HCT116 (cell line): ENCODE measurements at regions not wholly inside any gene's neighbourhood (a gene's known extent, or its start where the extent isn't known, plus 50 kb on each side); places are given as distances from the start of the nearest gene placed in this dataset.

Source experiments
- ATAC-seq: fragments of 200-7000 bp; cut with Tn5 transposase; 2 replicates; pipeline ENCODE4 v1.9.1; 2020; ENCODE audit warnings: mild to moderate bottlenecking, moderate library complexity
- BruUV-seq: library from RNA; stranded (reverse); fragments of 400-500 nt; replicated peaks from 2 replicates; lab custom pipeline; 2021; lab: Mats Ljungman, UMichigan
- CTCF ChIA-PET: fragments of 300-600 bp; sonication (Branson Sonifier 250); formaldehyde crosslinking; loops from one replicate; lab custom pipeline; 2021; ENCODE audit warnings: antibody characterized with exemption; lab: Charles Lee
- POLR2A ChIA-PET: fragments of 300-600, 350-600 bp; sonication (Branson Sonifier 250); formaldehyde crosslinking; loops from one replicate; lab custom pipeline; 2021; ENCODE audit warnings: antibody characterized with exemption; lab: Charles Lee
- RAD21 ChIA-PET, 2 experiments: fragments of 300-600 bp; sonication (Branson Sonifier 250); formaldehyde crosslinking; loops; one replicate each; lab custom pipeline; 2023; ENCODE audit warnings: low total read pairs in 2 of 2; ENCODE audit not compliant: uncharacterized antibody in 2 of 2, unreplicated experiment in 2 of 2, low non-redundant PET in 1 of 2; lab: Charles Lee
- DNase-seq: peaks from one replicate; pipeline ENCODE4 v3.0.0-alpha.2; 2010; ENCODE audit warnings: low read depth, low spot score
- H2AFZ ChIP-seq: fragments of 200-600 bp; shearing (Covaris generic), sonication (generic); 2 replicates; pipeline ENCODE4 v1.6.1; 2017; ENCODE audit warnings: low read depth, mixed run types, mixed read lengths, antibody characterized with exemption, low read length; ENCODE audit not compliant: poor library complexity, severe bottlenecking
- H3K27ac ChIP-seq: 2 replicates; pipeline ENCODE4 v1.5.1; 2012; ENCODE audit warnings: low read depth, low read length
- H3K27me3 ChIP-seq: fragments of 200-600 bp; sonication (generic); 2 replicates; pipeline ENCODE4 v1.6.1; 2016; ENCODE audit warnings: mixed run types, low read length, mixed read lengths; ENCODE audit not compliant: insufficient read depth
- H3K36me3 ChIP-seq, 2 experiments: fragments of 200-500 bp in 1 of 2; fragments of 200-600 bp in 1 of 2; sonication (Bioruptor generic) in 1 of 2; sonication (generic) in 1 of 2; 2 replicates each; pipeline versions ENCODE4 v1.5.1 to v1.6.1; 2014 to 2016; ENCODE audit warnings: low read length in 2 of 2, inconsistent platforms in 1 of 2, mixed read lengths in 1 of 2, mixed run types in 1 of 2; ENCODE audit not compliant: insufficient read depth in 2 of 2, control insufficient read depth in 1 of 2
- H3K4me1 ChIP-seq, 2 experiments: fragments of 200-600 bp in 1 of 2; sonication (generic) in 1 of 2; 2 replicates each; pipeline versions ENCODE4 v1.5.1 to v1.6.1; 2012 to 2017; ENCODE audit warnings: low read length in 2 of 2, inconsistent platforms in 1 of 2, mild to moderate bottlenecking in 1 of 2, mixed read lengths in 1 of 2, mixed run types in 1 of 2, moderate library complexity in 1 of 2; ENCODE audit not compliant: insufficient read depth in 2 of 2, control insufficient read depth in 1 of 2
- H3K4me2 ChIP-seq: fragments of 200-600 bp; sonication (generic); 2 replicates; pipeline ENCODE4 v1.6.1; 2017; ENCODE audit warnings: mixed run types, low read length, mixed read lengths
- H3K4me3 ChIP-seq, 2 experiments: fragments of 200-600 bp in 1 of 2; sonication (generic) in 1 of 2; replicated peaks in 1 of 2; 2 replicates each; pipeline ENCODE4 v1.5.1; 2011 to 2016; ENCODE audit warnings: low read length in 2 of 2, control low read depth in 1 of 2, low read depth in 1 of 2, mild to moderate bottlenecking in 1 of 2, mixed read lengths in 1 of 2, mixed run types in 1 of 2
- H3K79me2 ChIP-seq: fragments of 200-600 bp; sonication (generic); 2 replicates; pipeline ENCODE4 v1.6.1; 2017; ENCODE audit warnings: mild to moderate bottlenecking, mixed run types, low read length, moderate library complexity, mixed read lengths; ENCODE audit not compliant: insufficient read depth
- H3K9ac ChIP-seq: fragments of 200-600 bp; sonication (generic); 2 replicates; pipeline ENCODE4 v1.6.1; 2016; ENCODE audit warnings: low read length, mixed read lengths
- H3K9me2 ChIP-seq: fragments of 200-600 bp; sonication (generic), shearing (Covaris generic); 2 replicates; pipeline ENCODE4 v1.6.1; 2017; ENCODE audit warnings: mixed run types, mild to moderate bottlenecking, moderate library complexity; ENCODE audit not compliant: insufficient read depth
- H3K9me3 ChIP-seq, 2 experiments: fragments of 200-500 bp in 1 of 2; fragments of 200-600 bp in 1 of 2; sonication (Bioruptor generic) in 1 of 2; sonication (generic) in 1 of 2; 2 replicates each; pipeline ENCODE4 v1.6.1; 2014 to 2017; ENCODE audit warnings: low read length in 2 of 2, mixed read lengths in 2 of 2, inconsistent platforms in 1 of 2, low read depth in 1 of 2, mild to moderate bottlenecking in 1 of 2, mixed run types in 1 of 2, moderate library complexity in 1 of 2; ENCODE audit not compliant: control insufficient read depth in 1 of 2, insufficient read depth in 1 of 2
- H4K20me1 ChIP-seq: fragments of 200-600 bp; sonication (generic), shearing (Covaris generic); 2 replicates; pipeline ENCODE4 v1.6.1; 2017; ENCODE audit warnings: mixed run types, mild to moderate bottlenecking, moderate library complexity; ENCODE audit not compliant: insufficient read depth
- EGR1 ChIP-seq: IDR thresholded peaks from 2 replicates; pipeline ENCODE4 v1.6.1; 2012; ENCODE audit warnings: low read depth
- EZH2phosphoT487 ChIP-seq: fragments of 200-600 bp; IDR thresholded peaks from 2 replicates; pipeline ENCODE4 v1.6.1; 2018; ENCODE audit warnings: antibody characterized with exemption, borderline replicate concordance
- FOSL1 ChIP-seq: IDR thresholded peaks from 2 replicates; pipeline ENCODE4 v1.6.1; 2012; ENCODE audit warnings: low read depth
- RAD21 ChIP-seq: IDR thresholded peaks from 2 replicates; pipeline ENCODE4 v1.6.1; 2012; ENCODE audit warnings: low read depth, mild to moderate bottlenecking
- SIN3A ChIP-seq: IDR thresholded peaks from 2 replicates; pipeline ENCODE4 v1.6.1; 2012; ENCODE audit warnings: low read depth
- SP1 ChIP-seq: IDR thresholded peaks from 2 replicates; pipeline ENCODE4 v1.6.1; 2012; ENCODE audit warnings: low read depth
- TCF7L2 ChIP-seq: IDR thresholded peaks from 2 replicates; pipeline ENCODE4 v1.7.0; 2011; ENCODE audit warnings: borderline replicate concordance, inconsistent platforms; ENCODE audit not compliant: insufficient read depth, insufficient read length; ENCODE audit errors: extremely low read depth
- YY1 ChIP-seq: IDR thresholded peaks from 2 replicates; pipeline ENCODE4 v1.6.1; 2011; ENCODE audit warnings: low read length, low read depth, moderate library complexity, mild to moderate bottlenecking; ENCODE audit not compliant: insufficient replicate concordance; ENCODE audit errors: extremely low read depth
- intact Hi-C: fragments of 100-400 bp; cut with micrococcal nuclease; formaldehyde crosslinking; loops from 2 replicates; pipeline ENCODE4 v1.10.0; 2022
- TF ChIP-seq, protein P1 (sequence below): IDR thresholded peaks from 2 replicates; pipeline ENCODE4 v1.6.1; 2012
- TF ChIP-seq, protein P2 (sequence below): IDR thresholded peaks from 2 replicates; pipeline ENCODE4 v1.6.1; 2012
- TF ChIP-seq, protein P3 (sequence below): IDR thresholded peaks from 2 replicates; pipeline ENCODE4 v1.6.1; 2012; ENCODE audit warnings: low read depth
- TF ChIP-seq, protein P4 (sequence below): IDR thresholded peaks from 2 replicates; pipeline ENCODE4 v1.6.1; 2011; ENCODE audit warnings: mild to moderate bottlenecking, low read length, moderate library complexity; ENCODE audit not compliant: insufficient replicate concordance; ENCODE audit errors: extremely low read depth

DNA sequence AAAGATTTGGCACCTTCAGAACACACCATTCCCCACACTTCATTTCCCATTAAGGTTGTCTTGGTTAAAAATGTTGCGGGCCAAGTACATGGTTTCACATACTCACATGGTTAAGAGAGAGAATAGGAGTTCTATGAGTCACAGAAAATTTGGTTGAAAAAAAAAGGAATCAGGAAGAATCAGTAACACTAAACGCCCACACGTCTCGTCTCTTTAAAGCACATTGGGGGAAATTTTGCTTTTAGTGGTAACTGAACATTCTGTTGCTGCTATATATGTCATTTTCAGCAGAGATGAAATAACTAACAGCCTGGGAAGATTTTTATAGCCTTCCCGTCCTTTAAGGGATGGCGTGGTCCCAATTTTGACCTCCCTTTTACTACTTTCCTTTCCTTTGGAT lies 132.9 kb upstream of the ERG start:
- H3K27me3 ChIP-seq: no peaks in the 10 kb centered on the region; the same call in 1 of the 2 replicates
- no peak overlapping the region for H3K4me2 ChIP-seq
- POLR2A ChIA-PET: no interaction called here
- no peaks in the 10 kb centered on the region for H3K79me2 ChIP-seq
- H4K20me1 ChIP-seq: no peaks in the 10 kb centered on the region
- no peaks in the 10 kb centered on the region for H3K9me3 ChIP-seq
- H3K27ac ChIP-seq: no peak overlapping the region
- no TSS peak for BruUV-seq
- ATAC-seq (no peak), DNase-seq (no peak)
- H3K4me3 ChIP-seq: no peak overlapping the region
- H3K4me1 ChIP-seq: no peaks in the 10 kb centered on the region
- RAD21 ChIA-PET: no interaction called here
- CTCF ChIA-PET: no interaction called here
- TF ChIP-seq FOSL1 (no peak), TCF7L2 (no peak), EZH2phosphoT487 (no peak), RAD21 (no peak), SP1 (no peak), YY1 (no peak), SIN3A (no peak), EGR1 (no peak)
- TF ChIP-seq, protein P1, sequence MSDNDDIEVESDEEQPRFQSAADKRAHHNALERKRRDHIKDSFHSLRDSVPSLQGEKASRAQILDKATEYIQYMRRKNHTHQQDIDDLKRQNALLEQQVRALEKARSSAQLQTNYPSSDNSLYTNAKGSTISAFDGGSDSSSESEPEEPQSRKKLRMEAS: no peak
- TF ChIP-seq, protein P2, sequence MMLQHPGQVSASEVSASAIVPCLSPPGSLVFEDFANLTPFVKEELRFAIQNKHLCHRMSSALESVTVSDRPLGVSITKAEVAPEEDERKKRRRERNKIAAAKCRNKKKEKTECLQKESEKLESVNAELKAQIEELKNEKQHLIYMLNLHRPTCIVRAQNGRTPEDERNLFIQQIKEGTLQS: no peak
- TF ChIP-seq, protein P3, sequence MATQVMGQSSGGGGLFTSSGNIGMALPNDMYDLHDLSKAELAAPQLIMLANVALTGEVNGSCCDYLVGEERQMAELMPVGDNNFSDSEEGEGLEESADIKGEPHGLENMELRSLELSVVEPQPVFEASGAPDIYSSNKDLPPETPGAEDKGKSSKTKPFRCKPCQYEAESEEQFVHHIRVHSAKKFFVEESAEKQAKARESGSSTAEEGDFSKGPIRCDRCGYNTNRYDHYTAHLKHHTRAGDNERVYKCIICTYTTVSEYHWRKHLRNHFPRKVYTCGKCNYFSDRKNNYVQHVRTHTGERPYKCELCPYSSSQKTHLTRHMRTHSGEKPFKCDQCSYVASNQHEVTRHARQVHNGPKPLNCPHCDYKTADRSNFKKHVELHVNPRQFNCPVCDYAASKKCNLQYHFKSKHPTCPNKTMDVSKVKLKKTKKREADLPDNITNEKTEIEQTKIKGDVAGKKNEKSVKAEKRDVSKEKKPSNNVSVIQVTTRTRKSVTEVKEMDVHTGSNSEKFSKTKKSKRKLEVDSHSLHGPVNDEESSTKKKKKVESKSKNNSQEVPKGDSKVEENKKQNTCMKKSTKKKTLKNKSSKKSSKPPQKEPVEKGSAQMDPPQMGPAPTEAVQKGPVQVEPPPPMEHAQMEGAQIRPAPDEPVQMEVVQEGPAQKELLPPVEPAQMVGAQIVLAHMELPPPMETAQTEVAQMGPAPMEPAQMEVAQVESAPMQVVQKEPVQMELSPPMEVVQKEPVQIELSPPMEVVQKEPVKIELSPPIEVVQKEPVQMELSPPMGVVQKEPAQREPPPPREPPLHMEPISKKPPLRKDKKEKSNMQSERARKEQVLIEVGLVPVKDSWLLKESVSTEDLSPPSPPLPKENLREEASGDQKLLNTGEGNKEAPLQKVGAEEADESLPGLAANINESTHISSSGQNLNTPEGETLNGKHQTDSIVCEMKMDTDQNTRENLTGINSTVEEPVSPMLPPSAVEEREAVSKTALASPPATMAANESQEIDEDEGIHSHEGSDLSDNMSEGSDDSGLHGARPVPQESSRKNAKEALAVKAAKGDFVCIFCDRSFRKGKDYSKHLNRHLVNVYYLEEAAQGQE: no peak
- TF ChIP-seq, protein P4, sequence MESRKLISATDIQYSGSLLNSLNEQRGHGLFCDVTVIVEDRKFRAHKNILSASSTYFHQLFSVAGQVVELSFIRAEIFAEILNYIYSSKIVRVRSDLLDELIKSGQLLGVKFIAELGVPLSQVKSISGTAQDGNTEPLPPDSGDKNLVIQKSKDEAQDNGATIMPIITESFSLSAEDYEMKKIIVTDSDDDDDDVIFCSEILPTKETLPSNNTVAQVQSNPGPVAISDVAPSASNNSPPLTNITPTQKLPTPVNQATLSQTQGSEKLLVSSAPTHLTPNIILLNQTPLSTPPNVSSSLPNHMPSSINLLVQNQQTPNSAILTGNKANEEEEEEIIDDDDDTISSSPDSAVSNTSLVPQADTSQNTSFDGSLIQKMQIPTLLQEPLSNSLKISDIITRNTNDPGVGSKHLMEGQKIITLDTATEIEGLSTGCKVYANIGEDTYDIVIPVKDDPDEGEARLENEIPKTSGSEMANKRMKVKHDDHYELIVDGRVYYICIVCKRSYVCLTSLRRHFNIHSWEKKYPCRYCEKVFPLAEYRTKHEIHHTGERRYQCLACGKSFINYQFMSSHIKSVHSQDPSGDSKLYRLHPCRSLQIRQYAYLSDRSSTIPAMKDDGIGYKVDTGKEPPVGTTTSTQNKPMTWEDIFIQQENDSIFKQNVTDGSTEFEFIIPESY: no peak
- TF ChIP-seq, all 23 proteins: peak for 0
- intact Hi-C loops: no loop called here
- Histone ChIP-seq H3K9me2 (no peaks in the 10 kb centered on the region), H3K9ac (no peak overlapping the region), H2AFZ (no peak overlapping the region), H3K36me3 (no peaks in the 10 kb centered on the region)
